ENCODE measurements at regions not wholly inside any gene's neighbourhood (a gene's known extent, or its start where the extent isn't known, plus 50 kb on each side); places are given as distances from the start of the nearest gene placed in this dataset.
A peak's percentile ranks its signal among the peaks of the same experiment; 100 is the strongest.

DNA sequence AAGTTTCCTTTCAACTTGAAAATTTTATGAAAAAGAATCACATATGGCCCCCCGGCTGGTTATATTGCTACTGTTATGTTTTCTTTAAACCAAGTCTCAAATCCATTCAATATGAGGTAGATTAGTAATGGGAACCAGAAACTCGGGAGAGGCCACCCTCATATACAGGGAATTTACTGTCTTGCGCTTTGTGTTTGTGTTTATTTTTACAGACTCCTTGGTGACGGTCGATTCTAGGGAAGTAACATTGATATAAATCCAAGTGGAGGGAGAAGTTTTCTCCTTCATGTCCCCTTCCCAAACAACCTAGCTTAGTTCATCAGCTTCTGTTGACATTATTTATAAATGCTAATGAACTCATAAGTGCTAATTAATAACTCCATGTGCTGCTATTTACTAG is 163.5 kb upstream of the LMO4 start:
- no peak for DNase-seq

GRCh38 chr1:87167157-87167789 is 161.4 kb upstream of the LMO4 start:
- no peak for DNase-seq

DNA sequence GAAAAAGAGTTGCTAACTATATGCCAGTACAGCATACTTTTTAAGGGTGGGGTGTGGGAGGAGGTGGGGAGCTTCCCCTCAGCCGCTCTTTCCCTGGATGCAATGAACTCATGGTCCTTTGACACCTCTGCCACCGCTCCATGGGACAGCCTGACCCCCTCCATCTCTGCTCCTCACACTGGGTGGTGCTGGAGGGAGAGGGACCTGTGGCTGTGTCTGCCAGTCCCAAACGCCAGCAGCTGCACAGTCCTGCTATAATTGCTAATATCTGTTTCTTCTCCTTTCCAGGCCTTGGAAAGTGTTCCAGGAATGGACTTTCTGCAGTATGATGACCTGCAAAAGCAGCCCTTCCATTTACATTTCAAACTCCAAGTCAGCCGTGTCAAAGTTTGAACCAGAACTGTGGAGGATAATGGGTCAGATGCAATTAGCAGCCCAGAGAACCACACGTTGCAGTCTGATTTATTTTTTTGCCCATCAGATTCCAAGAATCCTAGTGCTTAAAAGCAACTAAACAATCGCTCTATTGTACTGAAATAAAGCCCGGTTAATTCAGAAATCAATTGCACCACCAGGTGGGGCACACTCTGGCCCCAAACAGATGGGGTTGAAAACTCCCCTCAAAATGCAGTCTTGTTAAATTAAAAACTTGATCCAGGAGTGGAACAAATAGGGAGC is 160.7 kb upstream of the LMO4 start:
- no peak for DNase-seq

DNA sequence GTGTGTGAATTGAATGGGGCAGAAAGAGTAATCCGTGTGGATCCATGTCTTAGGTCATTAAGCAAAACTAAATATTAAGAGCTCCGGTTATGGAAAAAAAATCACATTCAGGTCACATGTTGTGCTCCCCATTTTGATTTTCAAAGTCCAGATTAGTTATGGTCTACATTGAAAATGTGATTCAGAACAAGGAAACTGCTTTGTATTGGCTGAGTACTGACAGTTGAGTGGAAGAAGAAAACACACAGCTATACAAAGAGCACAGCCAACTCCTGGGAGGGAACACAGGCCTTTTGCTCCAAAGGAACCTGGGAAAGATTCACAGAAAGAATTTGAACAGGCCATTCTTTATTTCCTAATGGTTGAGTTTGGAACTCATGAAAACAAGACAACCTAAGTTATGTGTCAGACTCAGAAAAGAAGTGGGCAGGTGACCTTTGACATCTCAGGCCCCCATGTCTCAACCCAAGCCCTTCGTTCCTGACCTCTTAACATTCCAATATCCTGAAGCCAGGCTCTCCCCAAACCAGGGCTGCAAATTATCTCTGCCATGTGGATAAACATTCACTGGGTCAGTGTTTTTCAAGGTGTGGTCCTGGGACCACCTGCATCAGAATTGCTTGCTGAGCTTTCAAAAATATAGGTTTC is 159.3 kb upstream of the LMO4 start:
- DNase-seq = no peak

- DNase-seq = no peak
Measured at GRCh38 chr1:87170157-87170556, 158.5 kb upstream of the LMO4 start.

GRCh38 chr1:87170931-87171598 is 157.6 kb upstream of the LMO4 start:
- no peak for DNase-seq

- no peak for DNase-seq
Measured at GRCh38 chr1:87173231-87173630, 155.4 kb upstream of the LMO4 start.

GRCh38 chr1:87174724-87175245 is 153.9 kb upstream of the LMO4 start:
- DNase-seq = peak in 2 of 3 experiments; percentile 3 to 38

DNA sequence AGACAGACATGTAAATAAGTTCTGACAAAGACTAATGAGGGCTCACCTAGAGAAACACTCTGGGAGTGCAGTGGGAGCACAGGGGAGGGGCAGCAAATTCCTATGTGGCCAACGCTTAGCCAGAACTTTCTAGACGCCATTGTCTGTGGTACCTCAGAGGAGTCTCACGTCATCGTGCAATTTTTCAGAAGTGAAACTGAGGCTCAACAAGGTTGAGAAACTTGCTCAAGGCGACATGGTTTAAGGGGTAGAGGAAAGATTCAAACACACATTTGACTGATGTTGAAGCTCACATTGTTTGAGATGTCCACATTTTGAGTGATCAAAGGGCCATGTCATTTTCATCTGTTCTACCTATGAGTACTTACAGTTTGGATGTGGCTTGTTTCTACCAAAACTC is 152.6 kb upstream of the LMO4 start:
- no peak for DNase-seq

- no peak for DNase-seq
Measured at GRCh38 chr1:87176514-87176913, 152.2 kb upstream of the LMO4 start.

DNA sequence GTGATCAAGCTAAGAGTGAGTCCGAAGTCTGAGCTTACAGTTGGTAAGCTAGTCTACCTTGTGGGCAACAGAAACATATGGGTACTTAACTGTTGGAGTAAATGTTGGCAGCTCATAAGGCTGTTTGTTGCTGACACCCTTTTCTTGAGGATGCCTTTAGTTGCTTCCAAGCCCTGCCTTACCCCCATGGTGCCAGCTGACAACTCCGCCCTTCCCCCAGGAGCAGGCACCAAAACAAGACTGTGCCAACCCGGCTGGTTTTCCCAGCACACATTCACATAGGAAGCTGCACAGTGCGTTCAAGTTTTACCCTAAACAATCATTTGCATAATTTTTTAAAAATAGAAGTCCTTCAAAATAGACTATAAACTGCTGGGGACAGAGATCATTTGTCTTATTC is 150.2 kb upstream of the LMO4 start:
- no peak for DNase-seq

DNA sequence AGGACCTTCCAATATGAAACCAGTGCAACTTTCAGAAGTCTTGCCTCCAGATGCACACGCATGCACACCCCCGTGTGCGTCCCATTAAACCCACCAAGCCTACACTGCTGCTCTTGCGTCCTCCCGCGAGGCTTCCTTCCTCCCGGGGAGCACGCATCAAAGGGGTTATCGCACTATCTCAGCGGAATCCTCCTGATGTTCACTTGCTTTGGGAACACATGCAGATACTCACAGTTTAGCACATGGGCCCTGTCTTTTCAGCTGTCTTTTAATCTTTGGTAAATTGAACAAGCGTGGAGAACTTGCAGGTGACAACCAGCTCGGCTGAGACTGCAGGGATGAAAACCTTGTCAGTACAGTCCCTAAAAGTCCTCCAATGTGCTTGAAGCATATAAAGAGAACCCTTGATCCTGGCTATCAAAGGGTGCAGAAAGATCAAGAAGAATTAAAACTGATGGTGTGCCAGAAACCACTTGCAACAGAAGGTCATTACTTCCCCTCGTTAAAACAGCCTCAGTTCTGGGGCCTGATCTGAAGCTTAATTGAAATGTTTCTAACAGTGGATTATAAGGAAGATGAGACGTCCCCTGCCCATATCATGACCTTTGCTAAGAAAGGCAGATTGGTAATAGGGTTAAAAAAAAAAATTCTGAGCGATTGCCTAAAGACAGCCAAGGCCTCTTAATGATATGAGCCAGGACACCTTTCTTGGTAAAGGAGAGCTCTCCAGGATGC is 149.4 kb upstream of the LMO4 start:
- DNase-seq = no peak

DNA sequence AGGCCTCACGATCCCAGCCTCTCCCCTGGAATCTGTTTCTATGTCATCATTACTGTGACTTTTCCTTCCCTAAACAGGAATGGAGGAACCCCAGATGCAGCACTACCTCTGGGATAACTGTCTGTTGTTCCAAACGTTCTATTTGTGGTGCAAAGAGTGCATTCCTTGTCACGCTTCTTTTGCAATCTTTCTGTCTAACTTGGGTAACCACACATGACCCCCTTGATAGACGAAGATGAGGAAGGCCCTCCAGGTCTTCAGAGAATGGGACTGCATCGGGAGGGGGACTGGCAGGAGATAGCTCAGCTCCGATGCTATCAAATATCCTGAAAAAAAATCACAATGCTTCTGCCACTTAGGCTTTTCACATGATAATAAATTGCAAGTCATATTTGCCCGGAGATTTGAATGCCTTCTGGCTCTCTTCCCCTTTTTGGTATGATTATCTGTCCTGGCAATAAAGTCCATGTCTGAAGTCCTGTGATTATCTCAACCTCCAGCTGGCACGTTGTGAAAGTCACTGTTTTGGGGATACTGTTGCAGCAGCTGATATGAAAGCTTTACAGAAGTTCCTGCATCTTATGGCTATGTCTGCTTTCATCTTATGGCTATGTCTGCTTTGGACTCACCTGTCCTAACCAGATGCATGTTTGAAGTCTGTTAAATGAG is 148.7 kb upstream of the LMO4 start:
- no peak for DNase-seq

GRCh38 chr1:87180682-87181081 is 148.0 kb upstream of the LMO4 start:
- no peak for DNase-seq

DNA sequence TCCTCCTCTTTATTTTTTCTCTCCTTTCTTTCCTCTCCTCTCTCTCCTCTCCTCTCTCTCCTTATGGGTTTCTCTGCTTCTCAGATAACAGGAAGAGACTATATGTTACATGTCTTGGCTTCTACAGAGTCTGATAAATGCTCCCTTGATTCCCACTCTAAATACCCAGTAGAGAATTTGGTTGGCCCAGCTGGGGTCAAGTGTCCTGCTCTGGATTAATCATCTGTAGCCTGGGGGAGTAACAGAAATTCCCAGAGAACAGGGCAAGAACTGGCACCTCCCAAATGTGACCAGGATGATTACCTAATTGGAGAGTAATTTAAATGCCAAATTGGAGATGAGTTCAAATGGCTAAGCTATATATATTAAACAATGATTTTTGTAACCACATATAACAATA is 146.1 kb upstream of the LMO4 start:
- DNase-seq = no peak

GRCh38 chr1:87185077-87185476 is 143.6 kb upstream of the LMO4 start:
- DNase-seq = no peak

DNA sequence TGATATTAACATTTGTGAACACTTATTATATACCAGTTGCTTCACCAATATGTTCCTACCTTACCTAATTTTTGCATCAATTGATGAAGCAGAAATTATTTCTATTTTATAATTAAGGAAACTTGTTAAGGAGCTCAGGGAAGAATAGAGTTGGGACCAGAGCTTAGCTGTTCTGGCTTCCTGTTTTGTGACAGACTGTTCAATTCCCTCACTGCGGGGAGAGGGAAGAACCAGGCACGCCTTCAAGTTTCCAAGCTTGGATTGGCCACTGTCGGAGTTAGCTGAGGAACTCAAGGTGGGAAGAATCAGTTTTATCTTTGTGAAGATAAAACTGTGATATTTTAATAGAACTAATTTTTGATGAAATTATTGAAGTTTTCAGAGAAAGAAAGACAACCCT is 142.3 kb upstream of the LMO4 start:
- no peak for DNase-seq

- no peak for DNase-seq
Measured at GRCh38 chr1:87188640-87189039, 140.0 kb upstream of the LMO4 start.

GRCh38 chr1:87190402-87190801 is 138.3 kb upstream of the LMO4 start:
- no peak for DNase-seq

DNA sequence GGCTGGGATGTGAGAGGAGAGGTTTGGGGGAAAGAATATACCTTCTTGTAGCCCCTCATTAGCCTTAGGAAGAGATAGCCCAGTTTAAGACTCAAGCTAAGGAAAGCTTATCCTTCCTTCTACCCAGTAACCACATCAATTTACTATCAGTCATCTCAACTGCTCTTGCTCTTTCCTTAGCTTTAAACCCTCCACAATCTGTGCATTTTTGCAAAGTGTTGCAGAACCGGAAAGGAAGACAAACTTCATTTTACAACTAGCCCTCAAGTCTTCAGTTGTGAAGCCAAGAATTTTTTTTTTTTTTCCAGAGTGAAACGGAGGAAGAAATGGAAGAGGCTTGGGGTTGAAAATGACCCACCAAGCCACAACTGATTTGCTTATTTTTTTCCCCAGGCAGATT is 137.0 kb upstream of the LMO4 start:
- no peak for DNase-seq

DNA sequence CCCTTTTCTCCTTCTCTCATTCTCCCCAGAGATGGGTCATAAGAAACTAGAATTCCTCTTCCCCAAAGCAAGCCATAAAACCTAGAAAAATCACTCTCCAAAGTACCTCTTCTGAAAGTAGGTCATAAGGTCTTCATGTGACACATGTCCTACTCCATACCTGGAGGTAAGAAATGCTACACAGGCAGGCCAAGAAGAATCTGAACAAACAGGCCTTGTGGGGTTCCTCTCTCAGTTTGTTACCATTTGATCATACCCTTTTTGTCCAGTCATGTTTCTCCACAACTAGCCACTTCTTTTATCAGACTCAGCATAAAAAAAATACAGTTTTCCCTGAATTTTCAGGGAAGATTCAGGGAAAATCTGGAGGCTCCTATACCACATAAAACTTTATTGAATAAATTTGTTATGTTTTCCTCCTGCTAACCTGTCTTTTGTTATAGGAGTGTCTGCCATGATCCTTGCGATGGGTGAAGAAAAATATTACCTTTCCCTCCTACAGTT is 134.4 kb upstream of the LMO4 start:
- DNase-seq = no peak

- DNase-seq = no peak
Measured at GRCh38 chr1:87194856-87195255, 133.8 kb upstream of the LMO4 start.
